22Rv1 (cell line): ENCODE measurements at regions not wholly inside any gene's neighbourhood (a gene's known extent, or its start where the extent isn't known, plus 50 kb on each side); places are given as distances from the start of the nearest gene placed in this dataset.

Source experiments
- ZFX ChIP-seq: fragments of 450-650 bp; IDR thresholded peaks from 2 replicates; pipeline ENCODE4 v1.6.1; 2017; ENCODE audit warnings: antibody characterized with exemption, borderline replicate concordance
- TF ChIP-seq, protein P1 (sequence below): fragments of 450-650 bp; IDR thresholded peaks from 2 replicates; pipeline ENCODE4 v1.5.1; 2017; ENCODE audit warnings: mild to moderate bottlenecking

DNA sequence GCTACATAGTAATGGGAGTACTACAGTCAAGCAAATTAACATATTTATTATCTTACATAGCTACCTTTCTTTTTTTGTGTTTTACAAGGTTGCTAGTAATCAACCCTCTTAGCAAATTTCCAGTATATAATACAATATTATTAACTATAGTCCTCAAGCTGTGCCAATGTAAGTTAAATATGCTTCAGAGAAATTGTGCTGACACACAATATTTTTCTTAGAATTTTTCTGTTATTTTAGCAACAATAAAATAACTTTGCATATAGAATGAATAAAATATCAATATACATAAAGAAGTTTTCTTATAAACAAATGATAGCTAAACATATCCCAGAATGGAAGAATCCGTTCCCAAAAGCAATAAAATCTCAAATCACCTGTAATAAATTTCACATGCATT is 1605.1 kb downstream of the REEP3 start:
- TF ChIP-seq, protein P1, sequence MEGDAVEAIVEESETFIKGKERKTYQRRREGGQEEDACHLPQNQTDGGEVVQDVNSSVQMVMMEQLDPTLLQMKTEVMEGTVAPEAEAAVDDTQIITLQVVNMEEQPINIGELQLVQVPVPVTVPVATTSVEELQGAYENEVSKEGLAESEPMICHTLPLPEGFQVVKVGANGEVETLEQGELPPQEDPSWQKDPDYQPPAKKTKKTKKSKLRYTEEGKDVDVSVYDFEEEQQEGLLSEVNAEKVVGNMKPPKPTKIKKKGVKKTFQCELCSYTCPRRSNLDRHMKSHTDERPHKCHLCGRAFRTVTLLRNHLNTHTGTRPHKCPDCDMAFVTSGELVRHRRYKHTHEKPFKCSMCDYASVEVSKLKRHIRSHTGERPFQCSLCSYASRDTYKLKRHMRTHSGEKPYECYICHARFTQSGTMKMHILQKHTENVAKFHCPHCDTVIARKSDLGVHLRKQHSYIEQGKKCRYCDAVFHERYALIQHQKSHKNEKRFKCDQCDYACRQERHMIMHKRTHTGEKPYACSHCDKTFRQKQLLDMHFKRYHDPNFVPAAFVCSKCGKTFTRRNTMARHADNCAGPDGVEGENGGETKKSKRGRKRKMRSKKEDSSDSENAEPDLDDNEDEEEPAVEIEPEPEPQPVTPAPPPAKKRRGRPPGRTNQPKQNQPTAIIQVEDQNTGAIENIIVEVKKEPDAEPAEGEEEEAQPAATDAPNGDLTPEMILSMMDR = no peak
- TF ChIP-seq ZFX = no peak
